ENCODE measurements at regions not wholly inside any gene's neighbourhood (a gene's known extent, or its start where the extent isn't known, plus 50 kb on each side); places are given as distances from the start of the nearest gene placed in this dataset.

GRCh38 chr11:19526119-19526518, 186.5 kb upstream of the NAV2 start:
- no peak overlapping the region for H3K4me3 Mint-ChIP-seq (ENCODE audit: unreplicated experiment)

GRCh38 chr11:19525714-19526113, 186.9 kb upstream of the NAV2 start:
- H3K4me3 ChIP-seq (ENCODE audit: insufficient read depth, low read depth, low read length): no peak overlapping the region
- FAIRE-seq (no peak), DNase-seq (ENCODE audit: low read depth) (no peak)
- no peak overlapping the region for H3K27ac ChIP-seq (ENCODE audit: low read depth, low read length)
- H3K79me2 ChIP-seq (ENCODE audit: insufficient read depth, low read length): no peaks in the 10 kb centered on the region
- Mint-ChIP-seq H3K36me3 (ENCODE audit: low read depth, unreplicated experiment) (no peaks in the 10 kb centered on the region), H3K27ac (ENCODE audit: unreplicated experiment) (no peak overlapping the region), H3K4me3 (ENCODE audit: unreplicated experiment) (no peak overlapping the region), H3K9me3 (ENCODE audit: unreplicated experiment) (peaks cover 3% of the 10 kb centered on the region), H3K4me1 (ENCODE audit: low read depth, unreplicated experiment) (no peaks in the 10 kb centered on the region), H3K27me3 (ENCODE audit: low read depth, unreplicated experiment) (peaks cover 45% of the 10 kb centered on the region)
- H3K36me3 ChIP-seq (ENCODE audit: insufficient read depth, low read length): no peaks in the 10 kb centered on the region
- peaks cover 9% of the 10 kb centered on the region for H3K27me3 ChIP-seq (ENCODE audit: insufficient read depth, low read length)
- no peak overlapping the region for H3K9ac ChIP-seq (ENCODE audit: low read length)
- no peaks in the 10 kb centered on the region for H3K9me3 ChIP-seq (ENCODE audit: insufficient read depth, low read depth, low read length)
- H3K4me2 ChIP-seq (ENCODE audit: low read length): no peak overlapping the region
- H3K4me1 ChIP-seq (ENCODE audit: insufficient read depth, low read length): no peaks in the 10 kb centered on the region
- H2AFZ ChIP-seq (ENCODE audit: low read depth, low read length): no peak overlapping the region
- H4K20me1 ChIP-seq (ENCODE audit: insufficient read depth, low read length): no peaks in the 10 kb centered on the region
- TF ChIP-seq CTCF (IDR thresholded peaks at IDR 0.05; ENCODE audit: insufficient read depth, low read depth, low read length): no peak
- no peak for TF ChIP-seq EZH2 (IDR thresholded peaks at IDR 0.05; ENCODE audit: insufficient read depth, low read length)

More at GRCh38 chr11:19526119-19526518, 186.5 kb upstream of the NAV2 start:
- Mint-ChIP-seq H3K36me3 (ENCODE audit: low read depth, unreplicated experiment) (no peaks in the 10 kb centered on the region), H3K9me3 (ENCODE audit: unreplicated experiment) (peaks cover 3% of the 10 kb centered on the region), H3K27ac (ENCODE audit: unreplicated experiment) (no peak overlapping the region), H3K4me1 (ENCODE audit: low read depth, unreplicated experiment) (no peaks in the 10 kb centered on the region), H3K27me3 (ENCODE audit: low read depth, unreplicated experiment) (peaks cover 42% of the 10 kb centered on the region)
- H3K9me3 ChIP-seq (ENCODE audit: insufficient read depth, low read depth, low read length): no peaks in the 10 kb centered on the region
- no peaks in the 10 kb centered on the region for H3K4me1 ChIP-seq (ENCODE audit: insufficient read depth, low read length)
- H3K79me2 ChIP-seq (ENCODE audit: insufficient read depth, low read length): no peaks in the 10 kb centered on the region
- H3K36me3 ChIP-seq (ENCODE audit: insufficient read depth, low read length): no peaks in the 10 kb centered on the region
- H3K27ac ChIP-seq (ENCODE audit: low read depth, low read length): no peak overlapping the region
- H3K4me3 ChIP-seq (ENCODE audit: insufficient read depth, low read depth, low read length): no peak overlapping the region
- H3K4me2 ChIP-seq (ENCODE audit: low read length): no peak overlapping the region
- TF ChIP-seq CTCF (IDR thresholded peaks at IDR 0.05; ENCODE audit: insufficient read depth, low read depth, low read length) (no peak), EZH2 (IDR thresholded peaks at IDR 0.05; ENCODE audit: insufficient read depth, low read length) (no peak)
- H3K9ac ChIP-seq (ENCODE audit: low read length): no peak overlapping the region
- no peak overlapping the region for H2AFZ ChIP-seq (ENCODE audit: low read depth, low read length)
- no peaks in the 10 kb centered on the region for H4K20me1 ChIP-seq (ENCODE audit: insufficient read depth, low read length)
- FAIRE-seq: no peak
- H3K27me3 ChIP-seq (ENCODE audit: insufficient read depth, low read length): peaks cover 9% of the 10 kb centered on the region
- no peak for DNase-seq (ENCODE audit: low read depth)

GRCh38 chr11:19525276-19525675, 187.4 kb upstream of the NAV2 start:
- Mint-ChIP-seq H3K36me3 (ENCODE audit: low read depth, unreplicated experiment) (no peaks in the 10 kb centered on the region), H3K9me3 (ENCODE audit: unreplicated experiment) (peaks cover 3% of the 10 kb centered on the region), H3K27me3 (ENCODE audit: low read depth, unreplicated experiment) (peaks cover 49% of the 10 kb centered on the region), H3K27ac (ENCODE audit: unreplicated experiment) (no peak overlapping the region), H3K4me3 (ENCODE audit: unreplicated experiment) (no peak overlapping the region), H3K4me1 (ENCODE audit: low read depth, unreplicated experiment) (no peaks in the 10 kb centered on the region)
- no peak for DNase-seq (ENCODE audit: low read depth)
- no peaks in the 10 kb centered on the region for H3K9me3 ChIP-seq (ENCODE audit: insufficient read depth, low read depth, low read length)
- no peak overlapping the region for H3K4me2 ChIP-seq (ENCODE audit: low read length)
- no peaks in the 10 kb centered on the region for H3K4me1 ChIP-seq (ENCODE audit: insufficient read depth, low read length)
- no peaks in the 10 kb centered on the region for H4K20me1 ChIP-seq (ENCODE audit: insufficient read depth, low read length)
- no peak overlapping the region for H2AFZ ChIP-seq (ENCODE audit: low read depth, low read length)
- no peak overlapping the region for H3K27ac ChIP-seq (ENCODE audit: low read depth, low read length)
- no peaks in the 10 kb centered on the region for H3K36me3 ChIP-seq (ENCODE audit: insufficient read depth, low read length)
- no peak overlapping the region for H3K4me3 ChIP-seq (ENCODE audit: insufficient read depth, low read depth, low read length)
- peaks cover 5% of the 10 kb centered on the region for H3K27me3 ChIP-seq (ENCODE audit: insufficient read depth, low read length)
- no peak overlapping the region for H3K9ac ChIP-seq (ENCODE audit: low read length)
- no peaks in the 10 kb centered on the region for H3K79me2 ChIP-seq (ENCODE audit: insufficient read depth, low read length)
- TF ChIP-seq CTCF (IDR thresholded peaks at IDR 0.05; ENCODE audit: insufficient read depth, low read depth, low read length) (no peak), EZH2 (IDR thresholded peaks at IDR 0.05; ENCODE audit: insufficient read depth, low read length) (no peak)
- no peak for FAIRE-seq
